Upper lobe of right lung (tissue), 1 donor: ENCODE measurements at regions not wholly inside any gene's neighbourhood (a gene's known extent, or its start where the extent isn't known, plus 50 kb on each side); places are given as distances from the start of the nearest gene placed in this dataset.

ENCODE experiments used
- ATAC-seq: fragments of 200-7000 bp; cut with Tn5 transposase; one replicate; pipeline ENCODE4 v1.9.1; 2020; ENCODE audit warnings: mild to moderate bottlenecking, moderate library complexity
- DNase-seq: peaks from one replicate; pipeline ENCODE4 v3.0.0-alpha.2; 2020
- H3K27ac ChIP-seq: fragments of 200-600 bp; one replicate; pipeline ENCODE4 v1.8.0; 2022
- H3K27me3 ChIP-seq: fragments of 200-600 bp; one replicate; pipeline ENCODE4 v1.8.0; 2022; ENCODE audit warnings: mild to moderate bottlenecking
- H3K36me3 ChIP-seq: fragments of 200-600 bp; one replicate; pipeline ENCODE4 v1.8.0; 2022
- H3K4me1 ChIP-seq: fragments of 200-600 bp; one replicate; pipeline ENCODE4 v1.8.0; 2022
- H3K4me3 ChIP-seq: fragments of 200-600 bp; one replicate; pipeline ENCODE4 v1.8.0; 2022; ENCODE audit warnings: mild to moderate bottlenecking
- H3K9me3 ChIP-seq: fragments of 200-600 bp; one replicate; pipeline ENCODE4 v1.8.0; 2022
- CTCF ChIP-seq: fragments of 200-600 bp; IDR thresholded peaks from one replicate; pipeline ENCODE4 v1.8.0; 2022; ENCODE audit warnings: antibody characterized with exemption
- intact Hi-C: fragments of 100-400 bp; cut with DNase I; formaldehyde crosslinking; loops from one replicate; pipeline ENCODE4 v1.11.0; 2022
- donor health status: DM: no; HTN: yes; CAD: no; lungs with severe emphysema.

- ATAC-seq (no peak), DNase-seq (no peak)
- H3K36me3 ChIP-seq, result no peaks in the 10 kb centered on the region
- no peak overlapping the region for H3K27ac ChIP-seq
- H3K9me3 ChIP-seq, result no peaks in the 10 kb centered on the region
- no peak for TF ChIP-seq CTCF
- intact Hi-C loops, result no loop called here
- H3K4me3 ChIP-seq, result no peak overlapping the region
- no peaks in the 10 kb centered on the region for H3K27me3 ChIP-seq
- H3K4me1 ChIP-seq, result no peaks in the 10 kb centered on the region
Observed at GRCh38 chr9:82721593-82721992, 341.3 kb downstream of the RASEF start.

GRCh38 chr9:82722051-82722450 is 340.9 kb downstream of the RASEF start:
- no peaks in the 10 kb centered on the region for H3K4me1 ChIP-seq
- DNase-seq (no peak), ATAC-seq (no peak)
- no peak overlapping the region for H3K4me3 ChIP-seq
- no peaks in the 10 kb centered on the region for H3K27me3 ChIP-seq
- H3K27ac ChIP-seq, result no peak overlapping the region
- intact Hi-C loops, result no loop called here
- H3K36me3 ChIP-seq, result no peaks in the 10 kb centered on the region
- TF ChIP-seq CTCF, result no peak
- no peaks in the 10 kb centered on the region for H3K9me3 ChIP-seq

- intact Hi-C loops, result no loop called here
- TF ChIP-seq CTCF, result no peak
- Histone ChIP-seq H3K4me3 (no peak overlapping the region), H3K27me3 (no peaks in the 10 kb centered on the region), H3K27ac (no peak overlapping the region), H3K4me1 (no peaks in the 10 kb centered on the region), H3K9me3 (no peaks in the 10 kb centered on the region), H3K36me3 (no peaks in the 10 kb centered on the region)
- ATAC-seq, result no peak
- DNase-seq, result no peak
Observed at GRCh38 chr9:82722561-82722960, 340.4 kb downstream of the RASEF start.

- Histone ChIP-seq H3K9me3 (no peaks in the 10 kb centered on the region), H3K27ac (no peak overlapping the region), H3K36me3 (no peaks in the 10 kb centered on the region), H3K27me3 (no peaks in the 10 kb centered on the region), H3K4me3 (no peak overlapping the region), H3K4me1 (no peaks in the 10 kb centered on the region)
- intact Hi-C loops, result no loop called here
- ATAC-seq (no peak), DNase-seq (no peak)
- no peak for TF ChIP-seq CTCF
Observed at GRCh38 chr9:82726424-82727276, 336.3 kb downstream of the RASEF start.

- H3K4me3 ChIP-seq, result no peak overlapping the region
- H3K27ac ChIP-seq, result no peak overlapping the region
- no peak for TF ChIP-seq CTCF
- intact Hi-C loops, result no loop called here
- no peaks in the 10 kb centered on the region for H3K4me1 ChIP-seq
- H3K36me3 ChIP-seq, result no peaks in the 10 kb centered on the region
- H3K27me3 ChIP-seq, result no peaks in the 10 kb centered on the region
- ATAC-seq (no peak), DNase-seq (no peak)
- no peaks in the 10 kb centered on the region for H3K9me3 ChIP-seq
Observed at GRCh38 chr9:82729141-82729540, 333.8 kb downstream of the RASEF start.
